ENCODE measurements at regions not wholly inside any gene's neighbourhood (a gene's known extent, or its start where the extent isn't known, plus 50 kb on each side); places are given as distances from the start of the nearest gene placed in this dataset.

- H3K4me1 Mint-ChIP-seq: no peaks in the 10 kb centered on the region
- DNase-seq: no peak
Measured at GRCh38 chr7:115775981-115776380, 254.6 kb downstream of the TFEC start.

GRCh38 chr7:115763347-115763746 lies 267.2 kb downstream of the TFEC start:
- H3K27ac Mint-ChIP-seq: no peak overlapping the region
- no peak overlapping the region for H3K4me3 Mint-ChIP-seq

More at GRCh38 chr7:115775981-115776380, 254.6 kb downstream of the TFEC start:
- peaks cover 0 to 3% (median 0%) of the 10 kb centered on the region in 5 donors for H3K27me3 Mint-ChIP-seq
- no peaks in the 10 kb centered on the region for H3K36me3 Mint-ChIP-seq
- no peak for ATAC-seq
- POLR2A ChIA-PET: no interaction called here
- no peak overlapping the region for H3K27ac Mint-ChIP-seq
- H3K9me3 Mint-ChIP-seq: no peaks in the 10 kb centered on the region
- H3K4me3 Mint-ChIP-seq: no peak overlapping the region

DNA sequence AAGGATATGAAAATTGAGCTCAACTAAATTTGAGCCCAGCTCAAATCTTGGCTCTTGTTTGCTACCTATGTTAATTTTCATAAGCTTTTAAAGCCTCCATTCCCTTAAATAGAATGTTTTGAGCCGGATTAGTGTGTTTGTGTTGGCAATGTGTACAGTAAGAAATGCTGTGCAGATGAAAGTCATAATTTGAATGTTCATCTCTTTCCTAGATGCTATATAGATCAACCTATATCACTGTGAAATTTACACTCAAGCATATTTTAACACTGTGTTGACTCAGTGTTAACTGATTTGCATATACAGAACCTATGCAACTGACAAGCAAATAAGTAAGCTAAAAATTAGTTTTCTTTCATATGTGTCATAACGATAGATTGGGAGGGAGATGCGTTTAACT lies 272.5 kb downstream of the TFEC start:
- no peak overlapping the region for H3K4me3 Mint-ChIP-seq
- no peak overlapping the region for H3K27ac Mint-ChIP-seq

More at GRCh38 chr7:115763347-115763746, 267.2 kb downstream of the TFEC start:
- ATAC-seq (no peak), DNase-seq (no peak)
- POLR2A ChIA-PET: no interaction called here
- Mint-ChIP-seq H3K9me3 (peaks cover 0 to 5% (median 0%) of the 10 kb centered on the region in 9 donors), H3K36me3 (no peaks in the 10 kb centered on the region), H3K27me3 (peaks cover 0 to 2% (median 0%) of the 10 kb centered on the region in 5 donors), H3K4me1 (no peaks in the 10 kb centered on the region)

GRCh38 chr7:115754226-115754625 lies 276.3 kb downstream of the TFEC start:
- Mint-ChIP-seq H3K4me1 (no peaks in the 10 kb centered on the region), H3K36me3 (no peaks in the 10 kb centered on the region), H3K27me3 (peaks cover 0 to 3% (median 0%) of the 10 kb centered on the region in 5 donors), H3K9me3 (peaks cover 0 to 9% (median 0%) of the 10 kb centered on the region in 9 donors), H3K4me3 (no peak overlapping the region), H3K27ac (no peak overlapping the region)
- DNase-seq (no peak), ATAC-seq (no peak)
- POLR2A ChIA-PET: no interaction called here

More for the DNA sequence above, 272.5 kb downstream of the TFEC start:
- Mint-ChIP-seq H3K27me3 (no peaks in the 10 kb centered on the region), H3K36me3 (no peaks in the 10 kb centered on the region), H3K9me3 (peaks cover 0 to 9% (median 0%) of the 10 kb centered on the region in 9 donors), H3K4me1 (no peaks in the 10 kb centered on the region)
- POLR2A ChIA-PET: no interaction called here
- DNase-seq: no peak
- ATAC-seq: no peak

GRCh38 chr7:115749924-115750323 lies 280.6 kb downstream of the TFEC start:
- Mint-ChIP-seq H3K27ac (no peak overlapping the region), H3K27me3 (peaks cover 0 to 3% (median 0%) of the 10 kb centered on the region in 5 donors)

GRCh38 chr7:115748123-115748738 lies 282.3 kb downstream of the TFEC start:
- no peak overlapping the region for H3K4me3 Mint-ChIP-seq
- peaks cover 0 to 3% (median 0%) of the 10 kb centered on the region in 5 donors for H3K27me3 Mint-ChIP-seq
- ATAC-seq (no peak), DNase-seq (no peak)
- H3K36me3 Mint-ChIP-seq: no peaks in the 10 kb centered on the region
- H3K4me1 Mint-ChIP-seq: no peaks in the 10 kb centered on the region
- no peak overlapping the region for H3K27ac Mint-ChIP-seq
- no peaks in the 10 kb centered on the region for H3K9me3 Mint-ChIP-seq
- POLR2A ChIA-PET: no interaction called here

More at GRCh38 chr7:115749924-115750323, 280.6 kb downstream of the TFEC start:
- no peaks in the 10 kb centered on the region for H3K9me3 Mint-ChIP-seq
- H3K36me3 Mint-ChIP-seq: no peaks in the 10 kb centered on the region
- H3K4me3 Mint-ChIP-seq: no peak overlapping the region
- no peaks in the 10 kb centered on the region for H3K4me1 Mint-ChIP-seq
- DNase-seq (no peak), ATAC-seq (no peak)
- POLR2A ChIA-PET: no interaction called here

DNA sequence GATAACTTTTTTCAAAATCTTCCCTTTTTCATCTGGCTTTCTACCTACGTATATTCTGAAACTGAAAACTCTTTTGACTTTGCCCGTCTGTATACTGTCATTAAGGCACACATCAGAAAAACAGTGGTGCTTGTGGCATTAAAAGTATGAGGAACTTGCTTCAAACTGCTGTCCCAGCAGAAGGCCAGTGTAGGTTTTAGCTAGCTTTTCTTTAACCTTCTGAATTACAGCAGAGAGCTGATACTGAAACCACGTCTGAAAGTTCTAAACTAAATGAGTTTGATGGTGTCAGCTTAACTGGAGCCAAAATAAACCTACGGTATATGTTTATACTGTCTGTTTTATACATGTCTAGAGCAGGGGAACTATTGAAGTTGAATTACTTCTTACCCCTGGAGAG lies 283.4 kb downstream of the TFEC start:
- ATAC-seq: no peak
- no peaks in the 10 kb centered on the region for H3K9me3 Mint-ChIP-seq
- POLR2A ChIA-PET: no interaction called here
- no peak for DNase-seq
- no peak overlapping the region for H3K27ac Mint-ChIP-seq
- no peaks in the 10 kb centered on the region for H3K36me3 Mint-ChIP-seq
- no peaks in the 10 kb centered on the region for H3K27me3 Mint-ChIP-seq
- H3K4me3 Mint-ChIP-seq: no peak overlapping the region
- no peaks in the 10 kb centered on the region for H3K4me1 Mint-ChIP-seq

- Mint-ChIP-seq H3K27me3 (no peaks in the 10 kb centered on the region), H3K4me3 (no peak overlapping the region), H3K27ac (no peak overlapping the region), H3K9me3 (no peaks in the 10 kb centered on the region), H3K4me1 (no peaks in the 10 kb centered on the region), H3K36me3 (no peaks in the 10 kb centered on the region)
- ATAC-seq: no peak
- POLR2A ChIA-PET: interaction anchor here (0.7 kb wide), 1 partner anchor 13 kb away, joined by 3 read pairs; no protein-coding TSS in a partner anchor
- no peak for DNase-seq
Measured at GRCh38 chr7:115740043-115740442, 290.5 kb downstream of the TFEC start.

GRCh38 chr7:115734641-115735040 lies 295.9 kb downstream of the TFEC start:
- no peaks in the 10 kb centered on the region for H3K27me3 Mint-ChIP-seq
- no peak overlapping the region for H3K27ac Mint-ChIP-seq
- H3K4me3 Mint-ChIP-seq: no peak overlapping the region
- ATAC-seq (no peak), DNase-seq (no peak)
- POLR2A ChIA-PET: no interaction called here
- no peaks in the 10 kb centered on the region for H3K9me3 Mint-ChIP-seq
- no peaks in the 10 kb centered on the region for H3K36me3 Mint-ChIP-seq
- H3K4me1 Mint-ChIP-seq: no peaks in the 10 kb centered on the region

DNA sequence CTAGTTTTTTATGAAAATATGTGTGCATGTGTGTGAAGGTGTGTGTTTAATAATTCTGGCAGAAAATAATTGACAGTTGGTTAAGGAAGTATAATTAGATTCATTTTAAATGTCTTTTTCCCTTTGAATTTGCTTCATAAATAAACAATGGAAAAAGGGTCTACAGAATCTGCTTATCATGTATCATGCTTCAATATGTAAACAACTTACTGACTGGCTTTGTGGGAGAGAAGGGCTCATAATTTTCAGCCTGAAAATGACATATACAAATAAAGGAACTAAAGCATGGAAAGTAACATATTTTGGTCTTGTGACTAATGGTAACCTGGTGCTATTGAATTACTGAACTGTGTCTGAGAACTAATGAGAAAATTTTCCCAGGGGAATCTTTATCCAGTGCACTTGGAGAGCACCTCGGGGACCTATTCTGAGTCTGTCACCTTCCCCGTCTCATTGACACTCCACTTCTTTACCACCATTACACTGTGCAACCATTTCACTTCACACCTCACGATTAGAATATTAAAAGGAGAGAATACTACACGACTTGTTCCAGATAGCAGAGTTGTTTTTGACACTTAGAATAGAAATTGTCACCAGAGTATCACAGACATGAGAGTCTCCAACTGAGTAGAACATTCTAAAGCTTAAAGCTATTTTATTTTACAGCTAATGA lies 298.6 kb downstream of the TFEC start:
- Mint-ChIP-seq H3K36me3 (no peaks in the 10 kb centered on the region), H3K27me3 (no peaks in the 10 kb centered on the region), H3K9me3 (no peaks in the 10 kb centered on the region), H3K27ac (no peak overlapping the region), H3K4me3 (no peak overlapping the region), H3K4me1 (no peaks in the 10 kb centered on the region)
- POLR2A ChIA-PET: no interaction called here
- ATAC-seq (no peak), DNase-seq (no peak)

DNA sequence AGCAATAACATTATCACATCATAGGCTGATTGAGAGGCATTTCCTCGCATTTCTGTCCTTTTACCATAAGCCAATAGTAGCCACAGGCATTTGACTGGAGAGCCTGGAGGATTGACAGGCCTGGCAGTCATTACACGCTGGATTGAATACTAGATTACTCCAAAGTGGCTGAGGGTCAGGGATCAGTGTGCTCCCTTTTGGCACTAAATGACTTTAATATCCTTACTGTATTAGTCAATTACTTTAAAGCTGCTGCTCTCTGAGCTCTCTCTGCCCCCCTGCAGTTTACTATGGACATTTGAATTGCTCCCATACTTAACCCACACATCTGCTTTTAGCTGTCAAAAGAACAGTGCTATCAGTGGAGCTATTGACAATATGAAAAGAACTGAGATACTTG lies 302.0 kb downstream of the TFEC start:
- ATAC-seq: no peak
- Mint-ChIP-seq H3K4me3 (no peak overlapping the region), H3K27ac (no peak overlapping the region), H3K36me3 (no peaks in the 10 kb centered on the region), H3K27me3 (no peaks in the 10 kb centered on the region), H3K9me3 (peaks cover 0 to 2% (median 0%) of the 10 kb centered on the region in 9 donors), H3K4me1 (no peaks in the 10 kb centered on the region)
- DNase-seq: no peak
- POLR2A ChIA-PET: no interaction called here

DNA sequence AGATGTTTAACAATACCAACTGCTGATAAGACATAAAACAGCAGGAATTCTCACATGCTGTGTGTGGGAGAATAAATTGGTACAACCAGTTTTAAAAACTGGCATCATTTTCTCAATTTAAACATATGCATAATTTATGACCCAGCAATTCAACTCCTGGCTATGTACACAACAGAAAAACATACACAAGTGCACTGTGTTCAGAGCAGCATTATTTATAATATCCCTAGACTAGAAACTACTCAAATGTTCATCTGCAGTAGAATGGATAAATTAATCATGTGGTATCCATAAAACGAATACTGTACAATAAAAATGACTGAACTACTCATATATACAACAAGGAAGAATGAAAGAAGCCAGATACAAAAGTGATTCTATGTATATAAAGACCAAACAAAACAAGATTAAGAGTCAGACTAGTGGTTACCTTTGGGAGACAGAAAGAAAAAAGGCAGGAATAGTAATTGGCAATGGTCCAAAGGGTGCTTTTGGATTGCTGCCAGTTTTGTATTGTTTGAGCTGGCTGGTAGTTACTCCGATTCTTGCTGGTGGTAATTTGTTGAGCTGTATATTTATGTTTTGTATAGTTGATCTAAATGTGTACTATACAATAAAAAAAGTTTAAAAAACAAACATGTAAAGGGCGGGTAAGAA lies 306.0 kb downstream of the TFEC start:
- Mint-ChIP-seq H3K4me1 (peaks cover 0 to 3% (median 0%) of the 10 kb centered on the region in 4 donors), H3K9me3 (peaks cover 0 to 2% (median 0%) of the 10 kb centered on the region in 9 donors), H3K4me3 (no peak overlapping the region), H3K27me3 (peaks cover 0 to 1% (median 0%) of the 10 kb centered on the region in 5 donors), H3K36me3 (no peaks in the 10 kb centered on the region), H3K27ac (no peak overlapping the region)
- ATAC-seq (no peak), DNase-seq (no peak)
- POLR2A ChIA-PET: no interaction called here

GRCh38 chr7:115722302-115722977 lies 308.1 kb downstream of the TFEC start:
- DNase-seq: no peak
- Mint-ChIP-seq H3K9me3 (peaks cover 0 to 2% (median 0%) of the 10 kb centered on the region in 9 donors), H3K27ac (no peak overlapping the region), H3K4me1 (peaks cover 0 to 3% (median 0%) of the 10 kb centered on the region in 4 donors), H3K27me3 (peaks cover 0 to 1% (median 0%) of the 10 kb centered on the region in 5 donors), H3K4me3 (no peak overlapping the region), H3K36me3 (no peaks in the 10 kb centered on the region)
- POLR2A ChIA-PET: no interaction called here
- no peak for ATAC-seq

Measured in naive thymus-derived CD8-positive, alpha-beta T cell (primary cell).